Immature natural killer cell (primary cell): ENCODE measurements at regions not wholly inside any gene's neighbourhood (a gene's known extent, or its start where the extent isn't known, plus 50 kb on each side); places are given as distances from the start of the nearest gene placed in this dataset.
"Not testable (repeated sequence)": the region's sequence is repeated elsewhere in the genome, so short reads cannot be mapped to it uniquely, and the experiment has no call there.

Experiments
- DNase-seq, 3 donors: peaks; one replicate each; pipeline ENCODE4 v3.0.0; 2022; ENCODE audit warnings: mixed read lengths in 1 of 3
- H3K27ac Mint-ChIP-seq, 6 donors: one replicate each; pipeline ENCODE4 v1.8.0; 2020; ENCODE audit warnings: mixed read lengths in 6 of 6, mild to moderate bottlenecking in 5 of 6, inconsistent platforms in 4 of 6, moderate library complexity in 3 of 6
- H3K27me3 Mint-ChIP-seq, 3 donors: one replicate each; pipeline ENCODE4 v1.8.0; 2020 to 2021; ENCODE audit warnings: low read depth in 3 of 3, mild to moderate bottlenecking in 3 of 3, mixed read lengths in 3 of 3, moderate library complexity in 3 of 3, inconsistent platforms in 1 of 3
- H3K36me3 Mint-ChIP-seq, 3 donors: one replicate each; pipeline ENCODE4 v1.8.0; 2020; ENCODE audit warnings: mixed read lengths in 3 of 3, inconsistent platforms in 2 of 3, mild to moderate bottlenecking in 2 of 3
- H3K4me1 Mint-ChIP-seq, 2 donors: one replicate each; pipeline ENCODE4 v1.8.0; 2020; ENCODE audit warnings: inconsistent platforms in 2 of 2, mild to moderate bottlenecking in 2 of 2, mixed read lengths in 2 of 2, moderate library complexity in 1 of 2
- H3K4me3 Mint-ChIP-seq, 5 donors: one replicate each; pipeline ENCODE4 v1.8.0; 2020; ENCODE audit warnings: mild to moderate bottlenecking in 5 of 5, mixed read lengths in 5 of 5, inconsistent platforms in 3 of 5, moderate library complexity in 3 of 5
- H3K9me3 Mint-ChIP-seq, 6 donors: one replicate each; pipeline ENCODE4 v1.8.0; 2020; ENCODE audit warnings: mild to moderate bottlenecking in 6 of 6, mixed read lengths in 6 of 6, inconsistent platforms in 4 of 6, moderate library complexity in 3 of 6

DNA sequence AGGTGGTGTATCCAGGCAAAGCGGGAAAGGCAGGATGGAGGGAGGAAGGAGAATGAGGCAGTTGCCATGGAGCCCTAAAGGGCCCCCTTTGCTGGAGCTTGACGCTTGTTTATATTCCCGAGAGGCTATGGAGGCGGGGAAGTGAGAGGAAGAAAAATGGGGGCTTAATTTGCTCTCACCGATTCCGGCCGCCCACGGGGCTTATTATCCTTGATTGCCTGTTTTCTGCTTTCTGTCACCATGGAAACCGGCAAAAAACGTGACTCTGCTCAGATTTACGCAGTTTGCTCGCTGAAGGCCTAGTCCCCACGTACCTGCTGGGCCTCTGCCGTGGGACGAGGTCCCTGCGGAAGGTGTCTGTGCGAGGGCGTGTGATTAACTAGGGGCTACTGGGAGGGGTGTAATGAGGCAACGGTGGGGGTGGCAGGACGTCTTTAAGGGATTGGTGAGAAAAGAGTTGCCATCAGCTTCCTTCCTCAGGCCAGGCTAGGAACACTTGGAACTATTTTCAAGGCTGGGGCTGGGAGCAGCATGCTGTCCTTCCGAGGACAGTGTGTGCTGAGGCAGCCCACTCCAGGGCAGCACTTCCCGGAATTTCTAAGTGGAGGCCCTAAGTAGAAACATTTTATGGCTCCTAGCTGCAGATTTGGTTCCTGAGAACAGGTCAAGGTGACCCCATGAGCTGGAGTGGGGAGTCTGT lies 110.8 kb upstream of the NDN start:
- no peaks in the 10 kb centered on the region for H3K36me3 Mint-ChIP-seq
- no peak overlapping the region for H3K27ac Mint-ChIP-seq
- no peak for DNase-seq
- peaks cover 15 to 47% (median 20%) of the 10 kb centered on the region in 6 donors for H3K9me3 Mint-ChIP-seq
- H3K27me3 Mint-ChIP-seq = peaks cover 0 to 4% (median 0%) of the 10 kb centered on the region in 3 donors
- no peak overlapping the region for H3K4me3 Mint-ChIP-seq
- H3K4me1 Mint-ChIP-seq = no peaks in the 10 kb centered on the region

DNA sequence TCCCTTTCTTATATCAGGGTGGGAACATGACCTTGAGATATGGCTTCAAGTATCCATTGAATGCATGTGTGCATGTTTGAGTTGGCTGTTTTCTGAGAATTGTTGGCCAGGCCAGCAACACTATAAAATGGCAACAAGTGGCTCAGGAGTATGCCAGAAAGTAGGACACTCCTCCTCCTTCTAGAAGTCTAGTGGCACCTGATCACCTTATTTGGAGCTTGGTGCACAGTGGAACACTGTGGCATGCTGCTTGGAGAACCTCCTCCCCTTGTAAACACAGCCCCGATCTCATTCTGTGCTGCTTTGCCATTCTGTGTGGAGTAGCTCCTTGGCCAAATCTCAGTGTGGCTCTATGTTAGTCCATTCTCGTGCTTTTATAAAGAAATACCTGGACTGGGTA lies 114.8 kb upstream of the NDN start:
- H3K9me3 Mint-ChIP-seq = peaks cover 18 to 50% (median 20%) of the 10 kb centered on the region in 6 donors
- no peaks in the 10 kb centered on the region for H3K36me3 Mint-ChIP-seq
- H3K27me3 Mint-ChIP-seq = peaks cover 0 to 2% (median 0%) of the 10 kb centered on the region in 3 donors
- no peak overlapping the region for H3K27ac Mint-ChIP-seq
- H3K4me1 Mint-ChIP-seq = no peaks in the 10 kb centered on the region
- DNase-seq = no peak
- no peak overlapping the region for H3K4me3 Mint-ChIP-seq

DNA sequence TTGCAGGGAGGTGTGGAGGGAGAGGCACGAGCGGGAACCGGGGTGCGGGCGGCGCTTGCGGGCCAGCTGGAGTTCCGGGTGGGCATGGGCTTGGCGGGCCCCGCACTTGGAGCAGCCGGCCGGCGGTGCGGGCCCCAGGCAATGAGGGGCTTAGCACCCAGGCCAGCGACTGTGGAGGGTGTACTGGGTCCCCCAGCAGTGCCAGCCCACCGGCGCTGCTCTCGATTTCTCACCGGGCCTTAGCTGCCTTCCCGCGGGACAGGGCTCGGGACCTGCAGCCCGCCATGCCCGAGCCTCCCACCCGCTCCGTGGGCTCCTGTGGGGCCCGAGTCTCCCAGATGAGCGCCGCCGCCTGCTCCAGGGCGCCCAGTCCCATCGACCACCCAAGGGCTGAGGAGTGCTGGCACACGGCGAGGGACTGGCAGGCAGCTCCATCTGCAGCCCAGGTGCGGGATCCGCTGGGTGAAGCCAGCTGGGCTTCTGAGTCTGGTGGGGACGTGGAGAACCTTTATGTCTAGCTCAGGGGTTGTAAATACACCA lies 115.9 kb upstream of the NDN start:
- H3K27ac Mint-ChIP-seq, DNase-seq, H3K4me3 Mint-ChIP-seq, H3K4me1 Mint-ChIP-seq, H3K27me3 Mint-ChIP-seq, H3K36me3 Mint-ChIP-seq: not testable (repeated sequence)
- H3K9me3 Mint-ChIP-seq = peaks cover 12 to 48% (median 18%) of the 10 kb centered on the region in 6 donors

- no peak overlapping the region for H3K4me3 Mint-ChIP-seq
- H3K9me3 Mint-ChIP-seq = peaks cover 8 to 45% (median 11%) of the 10 kb centered on the region in 6 donors
- no peak overlapping the region for H3K27ac Mint-ChIP-seq
- DNase-seq = no peak
- no peaks in the 10 kb centered on the region for H3K36me3 Mint-ChIP-seq
- no peaks in the 10 kb centered on the region for H3K4me1 Mint-ChIP-seq
- H3K27me3 Mint-ChIP-seq = peaks cover 0 to 7% (median 6%) of the 10 kb centered on the region in 3 donors
Measured at GRCh38 chr15:23806980-23807379, 119.9 kb upstream of the NDN start.

GRCh38 chr15:23823508-23823907 lies 136.4 kb upstream of the NDN start:
- no peak for DNase-seq
- peaks cover 2 to 26% (median 11%) of the 10 kb centered on the region in 6 donors for H3K9me3 Mint-ChIP-seq
- H3K4me3 Mint-ChIP-seq = no peak overlapping the region
- peaks cover 2% of the 10 kb centered on the region in 3 donors for H3K27me3 Mint-ChIP-seq
- no peaks in the 10 kb centered on the region for H3K36me3 Mint-ChIP-seq
- no peak overlapping the region for H3K27ac Mint-ChIP-seq
- H3K4me1 Mint-ChIP-seq = no peaks in the 10 kb centered on the region

DNA sequence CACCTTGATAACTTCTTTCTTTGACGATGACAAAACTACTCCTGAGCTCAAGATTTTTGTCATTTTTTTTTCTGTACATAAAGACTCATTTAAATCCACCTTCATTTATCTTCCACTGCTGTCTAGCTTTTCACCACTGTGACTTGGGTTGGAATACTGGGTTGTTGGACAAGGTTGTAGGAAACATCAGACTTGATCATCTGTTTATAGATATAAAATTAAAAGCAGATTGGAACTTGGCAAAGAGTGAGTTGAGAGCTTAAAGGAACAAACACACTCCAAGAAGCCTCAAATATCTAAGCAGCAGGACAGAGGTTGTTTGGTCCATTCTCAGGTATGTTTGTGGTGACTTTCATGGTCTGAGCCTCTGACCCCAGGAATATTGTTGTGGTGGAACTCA lies 141.7 kb upstream of the NDN start:
- Mint-ChIP-seq H3K36me3 (peaks cover 0 to 3% (median 0%) of the 10 kb centered on the region in 3 donors), H3K27me3 (peaks cover 0 to 3% (median 2%) of the 10 kb centered on the region in 3 donors), H3K4me1 (no peaks in the 10 kb centered on the region), H3K4me3 (no peak overlapping the region), H3K27ac (no peak overlapping the region), H3K9me3 (peaks cover 3 to 30% (median 9%) of the 10 kb centered on the region in 6 donors)
- DNase-seq = no peak

DNA sequence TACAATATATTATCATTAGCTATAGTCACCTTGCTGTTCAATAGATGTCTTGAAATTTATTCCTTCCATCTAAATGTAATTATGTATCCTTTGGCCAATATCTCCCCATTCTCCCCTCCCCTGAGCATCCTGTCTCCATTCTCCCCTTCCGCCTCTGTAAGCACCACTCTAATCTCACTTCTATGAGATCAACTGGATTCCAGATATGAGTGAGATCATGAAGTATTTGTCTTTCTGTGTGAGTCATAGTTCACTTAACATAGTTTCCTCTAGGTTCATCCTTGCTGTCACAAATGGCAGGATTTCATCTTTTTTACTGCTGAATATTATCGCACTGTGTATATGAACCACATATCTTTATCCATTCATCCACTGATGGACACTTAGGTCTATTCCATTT lies 148.8 kb upstream of the NDN start:
- Mint-ChIP-seq H3K9me3 (peaks cover 0 to 37% (median 23%) of the 10 kb centered on the region in 6 donors), H3K27ac (no peak overlapping the region), H3K27me3 (peaks cover 0 to 2% (median 2%) of the 10 kb centered on the region in 3 donors), H3K4me1 (no peaks in the 10 kb centered on the region), H3K36me3 (peaks cover 0 to 3% (median 0%) of the 10 kb centered on the region in 3 donors), H3K4me3 (no peak overlapping the region)
- DNase-seq = no peak

DNA sequence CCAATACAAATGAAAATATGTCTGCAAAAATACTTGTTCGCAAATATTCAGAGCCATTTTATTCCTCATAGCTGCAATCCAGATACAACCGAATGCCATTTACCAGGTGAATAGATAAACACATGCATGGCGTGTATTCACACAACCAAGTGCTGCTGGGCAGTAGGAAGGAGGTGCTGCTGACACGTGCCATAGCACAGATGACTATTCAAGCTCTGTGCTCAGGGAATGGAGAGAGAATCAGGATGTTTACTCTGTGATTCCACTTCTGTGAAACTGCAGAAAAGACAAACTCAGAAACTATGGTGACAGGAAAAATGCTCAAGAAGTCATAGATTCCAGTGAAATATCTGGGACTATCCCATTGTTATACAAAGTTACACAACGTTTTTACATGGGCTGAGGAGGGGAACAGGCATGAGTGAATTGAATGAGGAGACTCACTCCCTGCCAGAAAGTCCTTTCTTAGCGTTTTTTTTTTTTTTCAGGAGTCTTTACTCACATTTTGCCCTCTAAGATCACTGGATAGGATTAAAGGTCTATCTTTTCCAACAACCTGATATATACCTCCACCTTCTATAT lies 152.9 kb upstream of the NDN start:
- Mint-ChIP-seq H3K4me1 (no peaks in the 10 kb centered on the region), H3K27me3 (peaks cover 0 to 2% (median 2%) of the 10 kb centered on the region in 3 donors), H3K4me3 (no peak overlapping the region), H3K36me3 (no peaks in the 10 kb centered on the region), H3K9me3 (peaks cover 0 to 39% (median 17%) of the 10 kb centered on the region in 6 donors), H3K27ac (no peak overlapping the region)
- no peak for DNase-seq

- H3K27me3 Mint-ChIP-seq = peaks cover 0 to 1% (median 0%) of the 10 kb centered on the region in 3 donors
- H3K9me3 Mint-ChIP-seq = peaks cover 0 to 40% (median 6%) of the 10 kb centered on the region in 6 donors
- no peak overlapping the region for H3K4me3 Mint-ChIP-seq
- H3K4me1 Mint-ChIP-seq = no peaks in the 10 kb centered on the region
- H3K27ac Mint-ChIP-seq = no peak overlapping the region
- no peak for DNase-seq
- peaks cover 0 to 10% (median 0%) of the 10 kb centered on the region in 3 donors for H3K36me3 Mint-ChIP-seq
Measured at GRCh38 chr15:23846218-23846617, 159.1 kb upstream of the NDN start.

GRCh38 chr15:23850666-23851065 lies 163.6 kb upstream of the NDN start:
- H3K27me3 Mint-ChIP-seq = peaks cover 0 to 1% (median 0%) of the 10 kb centered on the region in 3 donors
- no peak overlapping the region for H3K4me3 Mint-ChIP-seq
- no peak overlapping the region for H3K27ac Mint-ChIP-seq
- peaks cover 0 to 24% (median under 1%) of the 10 kb centered on the region in 6 donors for H3K9me3 Mint-ChIP-seq
- no peaks in the 10 kb centered on the region for H3K4me1 Mint-ChIP-seq
- H3K36me3 Mint-ChIP-seq = peaks cover 0 to 10% (median 0%) of the 10 kb centered on the region in 3 donors
- no peak for DNase-seq

DNA sequence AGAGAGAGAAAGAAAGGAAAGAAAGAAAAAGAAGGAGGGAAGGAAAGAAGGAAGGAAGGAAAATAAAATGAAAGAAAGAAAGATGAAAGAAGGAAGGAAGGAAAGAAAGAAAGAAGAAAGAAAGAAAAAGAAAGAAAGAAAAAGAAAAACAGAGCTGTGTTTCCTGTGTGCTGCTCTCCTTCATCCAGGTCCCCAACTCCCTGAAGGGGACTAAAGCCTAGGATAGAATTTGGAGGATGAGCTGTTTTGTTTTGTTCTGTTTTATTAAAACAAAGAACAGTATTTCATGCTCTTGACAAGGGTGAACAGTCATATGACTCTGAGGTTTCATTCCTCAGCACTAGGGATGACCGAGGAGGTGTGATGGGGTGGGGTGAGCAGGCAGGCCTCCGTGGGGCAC lies 164.8 kb upstream of the NDN start:
- H3K9me3 Mint-ChIP-seq = peaks cover 0 to 30% (median under 1%) of the 10 kb centered on the region in 6 donors
- H3K27ac Mint-ChIP-seq = no peak overlapping the region
- peaks cover 0 to 10% (median 0%) of the 10 kb centered on the region in 3 donors for H3K36me3 Mint-ChIP-seq
- peaks cover 0 to 1% (median 0%) of the 10 kb centered on the region in 3 donors for H3K27me3 Mint-ChIP-seq
- H3K4me3 Mint-ChIP-seq = no peak overlapping the region
- H3K4me1 Mint-ChIP-seq = no peaks in the 10 kb centered on the region
- no peak for DNase-seq

DNA sequence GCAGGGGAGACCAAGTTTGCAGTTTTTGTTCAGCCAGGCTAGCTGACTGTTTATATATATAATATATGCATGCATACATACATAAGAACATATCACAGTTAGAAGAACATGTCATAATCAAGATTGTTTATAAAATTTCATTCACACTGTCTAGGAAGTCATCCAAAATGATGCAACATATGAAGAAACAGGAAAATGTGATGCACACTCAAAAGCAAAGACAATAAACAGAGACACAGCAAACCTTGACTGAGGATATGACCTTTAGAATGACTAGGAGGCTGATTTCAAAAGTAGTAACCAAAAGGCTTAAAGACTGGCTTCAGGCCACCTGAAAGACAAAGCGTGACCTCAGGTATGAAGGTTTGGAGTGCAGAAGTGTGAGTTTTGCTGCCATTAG lies 166.2 kb upstream of the NDN start:
- Mint-ChIP-seq H3K9me3 (peaks cover 0 to 27% (median 2%) of the 10 kb centered on the region in 6 donors), H3K27ac (no peak overlapping the region), H3K4me1 (no peaks in the 10 kb centered on the region), H3K36me3 (peaks cover 0 to 10% (median 0%) of the 10 kb centered on the region in 3 donors), H3K4me3 (no peak overlapping the region), H3K27me3 (peaks cover 0 to 2% (median 1%) of the 10 kb centered on the region in 3 donors)
- DNase-seq = no peak

- Mint-ChIP-seq H3K4me1 (no peaks in the 10 kb centered on the region), H3K36me3 (peaks cover 0 to 6% (median 0%) of the 10 kb centered on the region in 3 donors), H3K9me3 (peaks cover 0 to 24% (median 6%) of the 10 kb centered on the region in 6 donors), H3K27ac (no peak overlapping the region), H3K4me3 (no peak overlapping the region), H3K27me3 (peaks cover 1 to 3% (median 2%) of the 10 kb centered on the region in 3 donors)
- no peak for DNase-seq
Measured at GRCh38 chr15:23854203-23854911, 167.3 kb upstream of the NDN start.
